Fibroblast of lung (primary cell): ENCODE measurements at regions not wholly inside any gene's neighbourhood (a gene's known extent, or its start where the extent isn't known, plus 50 kb on each side); places are given as distances from the start of the nearest gene placed in this dataset.

ENCODE experiments used
- DNase-seq, 2 donors: peaks; one replicate each; pipeline versions ENCODE4 v3.0.0 to v3.0.0-alpha.2; 2010; ENCODE audit warnings: low read depth in 2 of 2
- H2AFZ ChIP-seq: 2 replicates; pipeline ENCODE4 v1.5.1; 2012; ENCODE audit warnings: low read length, control low read depth, inconsistent platforms
- H3K27ac ChIP-seq: 2 replicates; pipeline ENCODE4 v1.5.1; 2011; ENCODE audit warnings: low read length, control low read depth; ENCODE audit not compliant: insufficient read depth
- H3K27me3 ChIP-seq: 2 replicates; pipeline ENCODE4 v1.5.1; 2011; ENCODE audit warnings: mild to moderate bottlenecking, low read length; ENCODE audit not compliant: control insufficient read depth, insufficient read depth
- H3K36me3 ChIP-seq: 2 replicates; pipeline ENCODE4 v1.5.1; 2011; ENCODE audit warnings: low read length; ENCODE audit not compliant: control insufficient read depth, insufficient read depth
- H3K4me1 ChIP-seq: 2 replicates; pipeline ENCODE4 v1.5.1; 2011; ENCODE audit warnings: low read length; ENCODE audit not compliant: control insufficient read depth, insufficient read depth; ENCODE audit errors: extremely low read depth
- H3K4me2 ChIP-seq: 2 replicates; pipeline ENCODE4 v1.5.1; 2011; ENCODE audit warnings: low read length, control low read depth; ENCODE audit not compliant: insufficient read depth; ENCODE audit errors: extremely low read depth
- H3K4me3 ChIP-seq, 4 experiments: fragments of 200-600 bp in 1 of 4; sonication (generic) in 1 of 4; replicated peaks in 1 of 4; 2 replicates each; pipeline ENCODE4 v1.5.1; 2011 to 2016; ENCODE audit warnings: low read length in 4 of 4, low read depth in 3 of 4, mild to moderate bottlenecking in 3 of 4, control low read depth in 2 of 4, inconsistent platforms in 1 of 4, mixed read lengths in 1 of 4; ENCODE audit not compliant: insufficient read depth in 1 of 4; ENCODE audit errors: control extremely low read depth in 1 of 4
- H3K79me2 ChIP-seq: 2 replicates; pipeline ENCODE4 v1.5.1; 2012; ENCODE audit warnings: mild to moderate bottlenecking, low read length, inconsistent platforms; ENCODE audit not compliant: control insufficient read depth, insufficient read depth
- H3K9ac ChIP-seq: 2 replicates; pipeline ENCODE4 v1.5.1; 2011; ENCODE audit warnings: mild to moderate bottlenecking, low read length, control low read depth; ENCODE audit not compliant: insufficient read depth
- H3K9me3 ChIP-seq: 2 replicates; pipeline ENCODE4 v1.5.1; 2012; ENCODE audit warnings: low read depth, low read length; ENCODE audit not compliant: control insufficient read depth, insufficient read depth
- H4K20me1 ChIP-seq: 2 replicates; pipeline ENCODE4 v1.5.1; 2011; ENCODE audit warnings: low read length; ENCODE audit not compliant: control insufficient read depth, insufficient read depth; ENCODE audit errors: extremely low read depth
- CTCF ChIP-seq, 2 donors: IDR thresholded peaks in 1 of 2; conservative IDR thresholded peaks in 1 of 2; 1 replicate in 1 of 2; 2 replicates in 1 of 2; pipeline ENCODE4 v1.5.1; 2011 to 2012; ENCODE audit warnings: low read length in 2 of 2, control low read depth in 1 of 2, inconsistent platforms in 1 of 2, low read depth in 1 of 2, mild to moderate bottlenecking in 1 of 2
- EZH2 ChIP-seq: IDR thresholded peaks from 2 replicates; pipeline ENCODE4 v1.5.1; 2012; ENCODE audit warnings: low read length, control low read depth, mild to moderate bottlenecking; ENCODE audit errors: missing control alignments

GRCh38 chr7:17477182-17477581, 178.7 kb downstream of the AHR start:
- Histone ChIP-seq H3K4me2 (no peak overlapping the region), H2AFZ (no peak overlapping the region), H3K27ac (no peak overlapping the region), H3K36me3 (no peaks in the 10 kb centered on the region), H4K20me1 (no peaks in the 10 kb centered on the region), H3K27me3 (no peaks in the 10 kb centered on the region), H3K9ac (no peak overlapping the region), H3K79me2 (no peaks in the 10 kb centered on the region), H3K4me3 (no peak overlapping the region), H3K9me3 (no peaks in the 10 kb centered on the region), H3K4me1 (no peaks in the 10 kb centered on the region)
- no peak for TF ChIP-seq EZH2
- no peak for DNase-seq

- no peak for DNase-seq
- Histone ChIP-seq H3K27ac (no peak overlapping the region), H3K4me3 (no peak overlapping the region), H4K20me1 (no peaks in the 10 kb centered on the region), H3K79me2 (no peaks in the 10 kb centered on the region), H3K9ac (no peak overlapping the region), H2AFZ (no peak overlapping the region), H3K27me3 (no peaks in the 10 kb centered on the region), H3K36me3 (no peaks in the 10 kb centered on the region), H3K4me2 (no peak overlapping the region), H3K9me3 (no peaks in the 10 kb centered on the region), H3K4me1 (no peaks in the 10 kb centered on the region)
- no peak for TF ChIP-seq EZH2
Measured at GRCh38 chr7:17481118-17481517, 182.7 kb downstream of the AHR start.

DNA sequence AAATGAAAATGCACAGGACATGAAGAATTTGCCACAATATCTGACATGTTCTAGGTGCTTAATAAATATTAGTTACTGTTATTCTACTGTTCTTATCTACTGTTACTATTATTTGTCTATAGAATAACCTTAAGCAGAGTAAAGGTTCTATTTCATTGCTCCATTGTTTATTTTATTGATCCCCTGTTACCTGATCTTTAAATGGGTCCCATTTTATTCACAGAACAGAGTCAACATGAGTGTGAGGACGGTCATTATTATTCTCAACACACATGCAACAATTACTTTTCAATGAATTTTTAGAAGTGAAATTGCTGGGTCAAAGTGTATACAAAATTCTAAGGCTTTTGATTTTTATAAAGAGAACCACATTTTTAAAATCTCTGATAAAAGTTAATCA, 186.9 kb downstream of the AHR start:
- H3K27ac ChIP-seq = no peak overlapping the region
- H2AFZ ChIP-seq = no peak overlapping the region
- no peak for DNase-seq
- TF ChIP-seq EZH2 (no peak), CTCF (conservative IDR thresholded peaks at IDR 0.05 in 1 of 2, IDR thresholded peaks at IDR 0.05 in 1 of 2; ENCODE audit: low read depth in 1 of 2, low read length in 2 of 2) (no peak)
- no peaks in the 10 kb centered on the region for H3K36me3 ChIP-seq
- H3K4me2 ChIP-seq = no peak overlapping the region
- H3K79me2 ChIP-seq = no peaks in the 10 kb centered on the region
- H3K9me3 ChIP-seq = no peaks in the 10 kb centered on the region
- no peak overlapping the region for H3K4me3 ChIP-seq
- no peak overlapping the region for H3K9ac ChIP-seq
- H4K20me1 ChIP-seq = no peaks in the 10 kb centered on the region
- H3K4me1 ChIP-seq = no peaks in the 10 kb centered on the region
- no peaks in the 10 kb centered on the region for H3K27me3 ChIP-seq

GRCh38 chr7:17485904-17486303, 187.5 kb downstream of the AHR start:
- no peak overlapping the region for H3K27ac ChIP-seq
- no peaks in the 10 kb centered on the region for H4K20me1 ChIP-seq
- H2AFZ ChIP-seq = no peak overlapping the region
- H3K4me2 ChIP-seq = no peak overlapping the region
- H3K9me3 ChIP-seq = no peaks in the 10 kb centered on the region
- H3K79me2 ChIP-seq = no peaks in the 10 kb centered on the region
- peak; percentile 4 to 14 for DNase-seq
- H3K4me1 ChIP-seq = no peaks in the 10 kb centered on the region
- H3K4me3 ChIP-seq = no peak overlapping the region
- no peak overlapping the region for H3K9ac ChIP-seq
- H3K27me3 ChIP-seq = no peaks in the 10 kb centered on the region
- TF ChIP-seq EZH2 (no peak), CTCF (conservative IDR thresholded peaks at IDR 0.05 in 1 of 2, IDR thresholded peaks at IDR 0.05 in 1 of 2; ENCODE audit: low read depth in 1 of 2, low read length in 2 of 2) (no peak)
- H3K36me3 ChIP-seq = no peaks in the 10 kb centered on the region
